Stimulated activated CD8-positive, alpha-beta memory T cell treated with anti-CD3 and anti-CD28 coated beads, Interleukin-2, amount 100 ng/mL, for 1 hour (primary cell): ENCODE measurements at regions not wholly inside any gene's neighbourhood (a gene's known extent, or its start where the extent isn't known, plus 50 kb on each side); places are given as distances from the start of the nearest gene placed in this dataset.

Experiments used
- DNase-seq, 2 donors: peaks; one replicate each; pipeline ENCODE4 v3.0.0-alpha.2; 2020; ENCODE audit warnings: low read depth in 2 of 2

GRCh38 chr1:4137621-4138415, 237.7 kb upstream of the C1orf174 start:
- DNase-seq, result no peak

GRCh38 chr1:4139646-4140045, 239.6 kb upstream of the C1orf174 start:
- DNase-seq, result no peak

GRCh38 chr1:4140241-4140640, 240.2 kb upstream of the C1orf174 start:
- DNase-seq, result no peak

GRCh38 chr1:4140821-4141220, 240.7 kb upstream of the C1orf174 start:
- no peak for DNase-seq

- no peak for DNase-seq
Observed at GRCh38 chr1:4144349-4144971, 244.4 kb upstream of the C1orf174 start.

GRCh38 chr1:4146101-4146500, 246.0 kb upstream of the C1orf174 start:
- DNase-seq, result no peak

GRCh38 chr1:4146614-4147013, 246.5 kb upstream of the C1orf174 start:
- no peak for DNase-seq

GRCh38 chr1:4147509-4147908, 247.4 kb upstream of the C1orf174 start:
- no peak for DNase-seq

GRCh38 chr1:4149281-4149680, 249.2 kb upstream of the C1orf174 start:
- DNase-seq, result no peak

GRCh38 chr1:4149831-4150230, 249.8 kb upstream of the C1orf174 start:
- no peak for DNase-seq

- DNase-seq, result no peak
Observed at GRCh38 chr1:4150262-4150661, 250.2 kb upstream of the C1orf174 start.

GRCh38 chr1:4152266-4152665, 252.2 kb upstream of the C1orf174 start:
- no peak for DNase-seq

- DNase-seq, result no peak
Observed at GRCh38 chr1:4153571-4153970, 253.5 kb upstream of the C1orf174 start.

GRCh38 chr1:4156241-4156973, 256.3 kb upstream of the C1orf174 start:
- no peak for DNase-seq

GRCh38 chr1:4160181-4160580, 260.1 kb upstream of the C1orf174 start:
- no peak for DNase-seq

GRCh38 chr1:4161366-4162006, 261.4 kb upstream of the C1orf174 start:
- no peak for DNase-seq

- DNase-seq, result no peak
Observed at GRCh38 chr1:4164965-4165364, 264.9 kb upstream of the C1orf174 start.

- no peak for DNase-seq
Observed at GRCh38 chr1:4165686-4166300, 265.7 kb upstream of the C1orf174 start.

GRCh38 chr1:4166713-4167112, 266.6 kb upstream of the C1orf174 start:
- no peak for DNase-seq

GRCh38 chr1:4169991-4170390, 269.9 kb upstream of the C1orf174 start:
- no peak for DNase-seq

- DNase-seq, result no peak
Observed at GRCh38 chr1:4170548-4171340, 270.7 kb upstream of the C1orf174 start.
